ENCODE measurements at regions not wholly inside any gene's neighbourhood (a gene's known extent, or its start where the extent isn't known, plus 50 kb on each side); places are given as distances from the start of the nearest gene placed in this dataset.

DNA sequence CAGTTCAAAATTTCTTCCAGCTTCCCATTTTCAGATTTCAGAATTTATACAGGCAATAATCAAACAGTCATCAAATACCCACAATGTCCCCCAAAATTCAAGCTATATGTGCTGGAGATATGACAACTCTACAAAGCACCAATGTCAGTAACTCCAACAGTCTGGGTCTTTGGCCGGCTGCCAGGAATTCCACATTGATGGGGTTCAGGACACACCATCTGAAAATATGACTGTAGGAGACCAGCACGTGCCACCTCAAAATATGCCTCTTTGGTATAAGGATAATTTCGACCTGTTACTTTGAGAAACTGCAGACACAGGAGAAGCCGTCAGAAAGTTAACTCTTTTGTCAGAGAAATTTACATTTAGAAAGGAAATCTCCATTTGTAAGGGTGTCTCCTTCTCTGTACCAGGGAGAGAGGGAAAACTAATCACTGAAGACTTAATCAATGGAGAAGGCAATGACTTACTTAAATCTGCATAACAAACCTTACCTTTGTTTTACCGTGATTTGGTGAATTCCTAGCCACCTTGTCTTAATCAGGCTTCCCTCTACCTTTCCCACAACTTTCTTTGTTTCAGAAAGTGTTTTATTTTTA is 594.3 kb upstream of the CDH5 start:
- DNase-seq (ENCODE audit: low read depth, low spot score) = no peak

DNA sequence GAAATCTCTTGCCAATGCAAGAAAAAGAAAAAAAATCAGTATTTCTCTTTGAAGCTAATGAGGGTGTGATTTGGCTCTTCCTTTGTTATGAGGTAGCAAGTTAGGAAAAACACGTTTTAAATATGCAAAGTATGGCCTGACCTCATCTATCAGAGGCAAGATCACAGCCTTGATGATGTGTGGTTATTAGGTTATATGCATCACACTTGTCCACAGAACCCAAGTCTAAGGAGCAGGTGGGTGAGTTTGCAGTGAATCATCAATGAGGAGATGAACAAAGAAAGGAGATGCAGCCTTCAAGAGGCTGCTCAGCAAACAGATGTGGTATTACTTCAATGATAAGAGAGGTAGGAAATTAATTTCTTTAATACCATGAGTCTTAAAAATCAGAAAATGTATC is 594.8 kb upstream of the CDH5 start:
- DNase-seq (ENCODE audit: low read depth, low spot score) = no peak

DNA sequence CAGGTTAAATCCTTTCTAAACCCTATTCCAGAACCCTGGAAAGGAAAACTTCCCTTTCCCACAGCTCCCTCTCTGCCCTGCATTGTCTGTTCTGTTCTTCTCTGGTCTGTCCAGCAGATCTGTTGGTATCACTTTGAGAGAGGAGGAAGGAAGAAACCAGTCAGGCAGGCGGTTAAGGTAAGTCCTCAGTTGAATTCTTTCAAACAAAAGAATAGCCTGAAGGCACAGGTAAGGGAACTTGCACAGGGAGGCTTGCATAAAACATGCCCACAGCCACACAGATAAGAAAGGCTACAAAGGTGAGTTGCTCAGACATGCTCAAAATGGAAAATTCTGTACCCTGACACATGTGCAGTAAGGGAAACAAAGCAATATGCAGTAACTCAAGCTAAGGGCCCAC is 595.7 kb upstream of the CDH5 start:
- no peak for DNase-seq (ENCODE audit: low read depth, low spot score)

DNA sequence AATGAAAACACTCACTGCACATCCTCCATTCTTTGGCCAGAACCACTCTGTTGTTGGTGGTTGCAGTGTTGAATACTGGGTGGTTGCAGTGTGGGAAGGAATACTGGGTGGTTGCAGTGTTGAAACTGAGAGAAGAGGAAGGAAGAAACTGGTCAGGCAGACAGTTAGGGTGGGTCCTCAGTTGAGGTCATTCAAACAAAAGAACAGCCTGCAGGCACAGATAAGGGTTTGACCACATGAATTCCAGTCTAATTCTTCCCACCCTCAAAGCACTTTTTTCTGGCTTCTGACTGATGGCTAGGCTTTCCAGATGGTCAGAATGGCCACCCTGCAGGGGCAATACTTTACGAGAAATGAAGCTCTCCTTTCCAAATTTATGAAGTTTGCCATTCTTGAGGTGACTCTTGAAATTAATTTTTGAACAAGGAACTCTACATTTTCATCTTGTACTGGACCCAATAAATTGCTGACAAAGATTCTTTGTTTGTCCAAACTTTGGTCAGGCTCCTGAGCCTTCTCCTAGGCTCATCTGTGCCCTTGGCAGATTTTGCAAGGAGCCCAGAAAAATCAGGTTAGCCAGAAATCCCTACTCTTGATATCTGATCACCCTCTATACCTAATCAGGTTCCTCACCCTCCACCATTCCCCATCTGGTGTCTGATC is 596.6 kb upstream of the CDH5 start:
- no peak for DNase-seq (ENCODE audit: low read depth, low spot score)

DNA sequence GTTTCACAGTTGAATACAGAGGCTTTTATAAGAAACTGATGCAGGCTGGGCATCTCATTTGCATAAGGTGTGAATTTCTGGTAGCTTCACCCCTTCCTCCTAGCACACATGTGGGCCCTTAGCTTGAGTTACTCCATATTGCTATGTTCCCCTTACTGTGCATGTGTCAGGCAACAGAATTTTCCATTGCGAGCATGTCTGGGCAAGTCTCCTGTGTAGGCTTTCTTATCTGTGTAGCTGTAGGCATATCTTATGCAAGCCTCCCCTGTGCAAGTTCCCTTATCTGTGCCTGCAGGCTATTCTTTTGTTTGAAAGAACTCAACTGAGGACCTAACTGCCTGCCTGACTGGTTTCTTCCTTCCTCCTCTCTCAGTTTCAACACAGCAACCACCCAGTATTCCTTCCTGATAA is 597.4 kb upstream of the CDH5 start:
- DNase-seq (ENCODE audit: low read depth, low spot score) = no peak

DNA sequence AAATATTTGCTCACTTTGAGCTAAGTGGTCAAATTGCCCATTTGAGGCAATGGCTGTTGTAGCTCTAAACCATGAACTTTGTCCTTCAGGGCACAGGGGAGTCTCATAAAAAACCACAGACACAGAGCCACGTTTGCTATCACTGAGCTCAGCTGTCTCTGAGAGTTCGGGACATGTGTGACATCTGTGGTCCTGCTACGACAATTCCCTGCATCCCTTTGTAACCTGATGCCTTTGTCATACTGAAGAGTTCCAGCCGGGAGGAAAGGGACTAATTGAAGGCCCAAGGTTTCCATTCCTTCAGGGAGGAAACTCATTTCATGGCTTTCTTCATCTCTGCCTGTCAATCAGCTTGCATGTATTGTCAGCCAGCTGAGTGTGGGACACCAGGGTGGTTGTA is 599.4 kb upstream of the CDH5 start:
- DNase-seq (ENCODE audit: low read depth, low spot score) = no peak

DNA sequence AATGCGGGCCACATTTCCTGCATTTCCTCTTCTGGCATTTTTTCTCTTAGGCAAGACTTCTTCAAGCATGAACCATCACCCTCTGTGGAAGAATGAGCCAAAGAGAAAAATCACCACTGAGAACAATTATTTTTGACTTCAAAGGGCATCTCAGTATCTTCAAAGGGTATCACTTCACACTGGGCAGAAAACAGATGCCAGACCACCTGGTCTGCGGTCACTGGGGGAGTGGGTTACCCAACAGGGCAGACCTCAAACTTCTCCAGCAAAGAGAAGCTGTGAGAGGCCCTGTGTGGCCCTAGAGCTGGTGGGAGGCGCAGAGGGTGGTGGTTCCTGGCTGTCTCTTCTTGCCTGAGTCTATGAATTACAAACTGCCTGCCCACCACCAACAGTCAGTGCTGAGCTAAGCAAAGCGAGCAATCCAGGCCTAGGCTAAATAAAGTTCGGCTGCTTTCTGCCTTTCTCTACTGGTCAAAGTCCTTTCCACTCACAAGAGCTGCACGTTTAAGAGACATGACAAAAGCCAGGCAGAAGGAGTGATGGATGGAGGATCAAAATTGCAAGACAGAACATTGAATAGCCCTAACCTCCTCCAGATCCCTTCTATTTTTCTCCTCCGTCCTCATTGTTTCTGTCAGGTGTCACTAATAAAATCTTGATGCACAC is 602.7 kb upstream of the CDH5 start:
- no peak for DNase-seq (ENCODE audit: low read depth, low spot score)

DNA sequence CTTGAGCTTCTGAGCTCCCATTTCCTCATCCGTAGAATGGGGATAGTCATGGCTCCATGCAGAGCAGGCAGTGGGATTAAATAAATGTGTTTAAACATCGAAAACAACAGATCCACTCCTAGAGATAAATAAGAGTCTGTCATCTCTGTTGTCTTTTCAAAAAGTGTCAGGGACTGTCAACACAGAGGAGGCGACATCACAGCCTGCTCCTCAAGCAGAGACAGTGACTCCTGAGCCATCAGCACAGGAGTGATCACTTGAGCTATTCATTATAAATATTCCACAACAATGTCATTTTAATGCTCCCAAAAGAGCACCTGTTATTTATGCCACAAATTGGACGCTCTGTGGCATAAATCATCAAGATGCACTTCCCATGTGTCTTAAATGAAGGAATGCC is 605.6 kb upstream of the CDH5 start:
- no peak for DNase-seq (ENCODE audit: low read depth, low spot score)

DNA sequence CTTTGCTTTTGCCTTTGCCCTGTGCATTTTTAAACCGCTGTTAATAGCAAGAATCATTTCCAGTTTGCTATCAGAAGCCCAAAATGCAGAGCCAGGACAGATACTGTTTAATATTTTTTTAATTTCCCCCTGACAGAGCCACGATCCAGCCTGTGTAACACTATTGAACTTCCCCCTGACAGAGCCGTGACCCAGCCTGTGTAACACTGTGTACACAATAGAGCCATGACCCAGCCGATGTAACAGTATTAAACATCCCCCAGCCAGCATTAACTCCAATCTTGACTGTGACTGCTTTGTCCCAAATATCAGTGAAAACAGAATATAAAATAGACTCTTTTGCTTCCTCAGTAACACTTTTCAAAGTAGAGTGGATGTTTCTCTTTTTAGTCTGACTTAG is 607.9 kb upstream of the CDH5 start:
- no peak for DNase-seq (ENCODE audit: low read depth, low spot score)

DNA sequence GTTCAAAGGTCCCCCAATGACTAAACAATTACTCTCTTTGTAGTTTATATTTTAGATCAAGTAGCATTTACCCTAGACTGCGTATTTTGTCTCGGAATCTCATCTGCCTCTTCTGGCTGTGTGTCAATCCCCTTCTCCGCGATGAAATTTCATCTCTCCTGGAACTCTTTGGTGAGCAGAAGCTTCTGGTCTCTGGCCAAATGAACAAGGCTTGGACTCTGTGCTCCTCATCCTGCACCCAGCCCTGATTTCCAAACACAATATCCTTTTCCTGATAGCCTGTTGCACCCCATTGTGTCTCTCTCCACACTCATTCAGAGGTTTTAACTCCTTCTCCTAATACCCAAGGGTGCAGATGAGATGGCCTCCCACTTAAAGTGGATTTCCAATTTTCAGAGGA is 609.4 kb upstream of the CDH5 start:
- DNase-seq (ENCODE audit: low read depth, low spot score) = no peak

DNA sequence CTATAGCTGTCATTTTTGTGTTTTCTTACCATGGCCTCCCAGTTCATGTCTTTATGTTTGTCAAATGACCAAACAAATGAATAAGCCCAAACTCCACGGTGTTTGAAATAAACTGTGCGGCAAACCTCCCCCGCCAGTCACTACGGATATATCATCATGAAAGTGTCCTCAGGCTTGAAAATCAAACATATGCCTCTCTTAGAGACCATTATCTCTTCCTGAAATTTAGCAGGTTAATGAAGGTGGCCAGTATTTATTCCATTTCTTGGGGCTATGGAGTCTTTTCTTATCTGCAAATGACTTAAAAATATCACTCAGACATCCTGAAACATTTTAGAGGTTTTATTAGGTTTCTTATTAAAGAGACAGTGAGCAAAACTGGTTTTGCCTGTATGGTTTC is 610.3 kb upstream of the CDH5 start:
- DNase-seq (ENCODE audit: low read depth, low spot score) = no peak

DNA sequence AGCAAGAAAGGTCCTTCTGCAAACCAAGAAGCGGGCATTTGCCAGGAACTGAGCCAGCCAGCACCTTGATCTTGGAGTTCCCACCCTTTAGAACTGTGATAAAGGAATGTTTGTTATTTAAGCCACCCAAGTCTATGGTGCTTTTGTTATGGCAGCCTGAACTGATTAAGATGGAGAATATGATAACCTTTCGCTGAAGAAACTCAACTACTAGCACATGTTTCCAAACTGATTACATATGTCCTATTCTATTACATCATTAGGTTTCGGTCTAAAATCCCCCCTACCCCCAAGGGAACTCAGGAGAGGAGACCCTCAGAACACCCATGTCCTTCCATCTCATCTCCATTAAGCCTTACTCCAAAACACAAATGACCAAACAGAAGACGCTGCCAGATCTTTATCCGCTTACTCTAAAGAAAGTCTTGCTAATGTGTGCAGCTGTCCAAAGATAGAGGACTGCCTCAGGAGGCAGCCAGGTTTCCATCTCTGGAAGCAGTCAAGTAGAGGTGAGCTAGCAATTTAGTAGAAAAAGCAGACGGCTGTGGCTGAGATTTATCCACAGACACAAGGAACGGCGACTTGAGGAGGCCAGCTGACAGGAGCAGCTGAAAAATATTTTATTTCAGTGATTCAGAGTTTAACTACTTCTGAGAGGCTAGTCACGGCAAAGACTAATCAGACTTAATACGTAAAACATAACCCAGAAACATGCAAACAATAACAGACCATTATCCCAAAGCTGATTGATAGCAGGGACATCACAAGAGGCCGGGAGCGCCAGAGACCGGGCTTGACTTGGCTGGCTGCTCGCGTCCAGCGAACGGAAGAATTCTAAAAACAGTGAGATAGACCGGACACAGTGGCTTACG is 611.4 kb upstream of the CDH5 start:
- no peak for DNase-seq (ENCODE audit: low read depth, low spot score)

DNA sequence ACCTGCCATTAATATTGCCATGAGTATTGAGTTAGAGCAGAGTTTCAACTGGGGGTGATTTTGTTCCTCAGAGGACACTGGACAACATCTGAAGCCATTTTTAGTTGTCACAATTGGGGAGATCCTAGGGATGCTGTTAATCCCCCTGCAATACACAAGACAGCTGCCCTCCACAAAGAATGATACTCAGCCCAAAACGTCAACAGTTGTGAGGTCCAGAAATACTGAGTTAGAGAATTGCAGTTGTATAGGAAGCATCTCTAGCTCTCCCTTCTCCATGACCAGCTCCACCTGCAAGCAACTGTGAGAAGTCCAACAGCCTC is 614.0 kb upstream of the CDH5 start:
- DNase-seq (ENCODE audit: low read depth, low spot score) = no peak

DNA sequence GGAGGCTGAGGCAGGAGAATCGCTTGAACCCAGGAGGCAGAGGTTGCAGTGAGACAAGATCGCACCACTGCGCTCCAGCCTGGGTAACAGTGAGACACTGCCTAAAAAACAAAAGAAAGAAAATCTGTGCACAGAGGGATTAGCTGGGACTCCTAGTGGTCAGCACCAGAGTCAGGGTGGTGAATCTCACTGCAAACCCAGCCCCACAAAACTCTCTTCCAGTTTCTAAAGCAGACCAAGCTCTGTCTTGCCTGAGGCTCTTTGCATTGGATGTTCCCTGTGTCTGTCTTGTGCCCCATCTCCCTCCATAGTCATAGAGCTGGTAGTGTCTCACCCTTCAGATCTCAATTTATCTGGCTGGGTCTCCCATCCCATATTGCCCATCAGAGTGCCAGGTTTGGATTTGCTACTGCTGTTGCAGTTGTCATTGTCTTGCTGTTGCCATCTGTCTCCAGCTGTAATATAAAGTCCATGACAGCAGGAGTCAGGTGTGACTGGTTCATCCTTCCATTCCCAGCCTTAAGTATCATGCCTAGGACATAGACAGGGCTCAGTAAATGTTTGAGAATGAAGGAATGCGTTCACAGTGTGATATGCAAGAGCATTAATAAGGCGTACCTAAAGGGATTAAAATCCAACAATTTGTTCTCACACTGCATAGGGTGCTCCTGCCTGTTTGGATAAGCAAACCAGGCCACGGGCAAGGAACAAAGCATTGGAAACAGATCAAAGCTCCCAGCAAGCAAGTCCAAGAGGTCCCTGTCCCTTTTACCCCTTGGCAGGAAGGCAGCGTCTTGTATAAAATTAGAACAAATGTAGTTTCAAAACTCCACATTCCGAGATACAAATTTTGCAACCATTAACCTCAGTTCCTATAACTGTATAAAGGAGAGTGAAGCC is 614.6 kb upstream of the CDH5 start:
- no peak for DNase-seq (ENCODE audit: low read depth, low spot score)

DNA sequence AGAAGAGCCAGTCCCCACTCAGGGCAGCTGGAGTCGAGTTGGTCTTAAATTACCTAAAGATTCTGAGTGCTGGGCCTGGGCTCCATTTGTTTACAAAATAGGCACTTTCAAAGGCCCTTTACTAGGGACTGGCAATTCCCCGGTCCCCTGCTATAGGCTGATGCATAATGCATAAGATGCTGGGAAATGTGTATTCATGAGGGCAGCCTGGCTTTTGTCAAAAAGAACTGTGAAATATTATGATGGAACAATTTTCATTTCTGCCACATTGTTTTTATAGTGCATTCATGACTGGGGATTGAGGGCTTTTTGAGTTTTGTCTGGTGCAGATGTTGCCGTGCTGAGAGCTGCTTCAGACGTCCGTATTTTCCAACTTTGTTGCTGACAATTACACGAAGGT is 617.0 kb upstream of the CDH5 start:
- no peak for DNase-seq (ENCODE audit: low read depth, low spot score)

DNA sequence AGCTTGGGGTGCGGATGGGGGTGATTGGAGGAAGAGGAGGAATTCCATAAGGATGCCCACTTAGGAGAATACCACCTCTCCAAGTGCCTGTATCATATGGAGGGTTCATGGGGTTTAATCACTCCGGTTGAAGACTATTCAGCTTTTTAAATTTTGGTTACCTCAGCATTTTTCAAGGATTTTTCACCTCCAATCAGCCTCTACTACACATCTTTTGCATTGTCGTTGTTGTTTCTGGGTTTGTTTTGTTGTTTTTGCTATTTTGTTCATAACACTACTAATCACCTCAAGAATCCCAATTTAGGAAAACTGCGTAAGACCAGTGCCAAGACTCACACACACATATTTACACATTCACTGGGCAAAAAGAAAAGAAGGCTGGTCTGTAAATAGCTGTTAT is 619.5 kb upstream of the CDH5 start:
- no peak for DNase-seq (ENCODE audit: low read depth, low spot score)

DNA sequence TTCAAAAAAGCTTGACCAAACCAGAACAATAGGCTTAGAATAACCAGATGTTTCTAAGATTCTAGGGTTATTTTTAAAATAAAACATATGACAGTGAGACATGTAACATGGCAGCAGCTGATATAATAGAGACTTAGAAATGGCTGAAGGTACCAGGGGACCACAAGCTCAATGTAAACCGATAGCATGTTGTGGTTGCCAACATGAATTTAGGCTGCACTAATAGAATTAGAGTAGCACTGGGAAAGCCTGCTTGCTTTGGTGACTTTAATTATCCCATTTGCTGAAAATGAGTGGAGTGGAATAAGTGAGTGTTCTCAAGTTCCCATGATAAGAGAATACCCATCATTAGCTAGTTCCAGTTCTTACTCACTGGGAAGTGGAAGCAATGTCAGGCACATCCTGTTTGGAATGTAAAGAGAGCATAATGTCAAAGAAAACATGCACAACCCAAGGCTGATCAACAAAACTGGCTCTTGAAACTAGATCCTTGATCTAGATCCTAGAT is 621.2 kb upstream of the CDH5 start:
- no peak for DNase-seq (ENCODE audit: low read depth, low spot score)

DNA sequence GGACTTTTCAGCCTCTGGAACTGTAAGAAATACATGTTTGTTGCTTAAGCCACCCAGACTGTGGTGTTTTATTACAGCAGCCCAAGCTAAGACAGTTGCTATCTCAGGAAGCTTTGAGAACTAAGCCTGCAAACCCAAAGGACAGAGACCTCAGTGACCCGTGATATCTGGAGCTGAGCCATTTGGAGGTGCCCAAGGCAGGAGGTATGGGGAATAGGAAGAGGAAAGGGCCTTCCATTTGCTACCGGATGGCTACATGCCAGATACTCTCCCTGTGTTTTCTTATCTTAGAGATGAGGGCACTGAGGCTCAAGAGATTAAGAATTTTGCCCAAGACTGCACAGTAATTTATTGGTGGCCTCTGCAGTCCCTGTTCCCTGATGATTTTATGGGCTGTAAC is 622.1 kb upstream of the CDH5 start:
- no peak for DNase-seq (ENCODE audit: low read depth, low spot score)

DNA sequence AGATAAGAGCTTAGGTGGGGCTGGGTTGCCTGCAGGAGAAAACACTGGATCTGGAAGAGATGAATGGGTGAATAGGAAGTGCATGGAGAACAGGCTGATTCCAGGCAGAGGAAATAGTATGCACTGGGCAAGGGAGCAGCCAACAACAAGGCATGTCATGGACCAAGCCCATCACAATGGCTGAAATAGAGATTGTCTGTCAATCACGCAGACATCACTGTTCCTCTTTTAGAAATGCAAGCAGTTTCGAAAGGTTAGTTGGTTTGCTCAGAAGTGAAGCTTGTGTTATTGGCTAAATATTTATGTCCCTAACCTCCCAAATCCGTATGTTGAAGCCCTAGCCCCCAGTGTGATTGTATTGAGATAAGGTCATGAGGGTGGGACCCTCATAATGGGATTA is 621.7 kb upstream of the CDH11 start:
- no peak for DNase-seq (ENCODE audit: low read depth, low spot score)

DNA sequence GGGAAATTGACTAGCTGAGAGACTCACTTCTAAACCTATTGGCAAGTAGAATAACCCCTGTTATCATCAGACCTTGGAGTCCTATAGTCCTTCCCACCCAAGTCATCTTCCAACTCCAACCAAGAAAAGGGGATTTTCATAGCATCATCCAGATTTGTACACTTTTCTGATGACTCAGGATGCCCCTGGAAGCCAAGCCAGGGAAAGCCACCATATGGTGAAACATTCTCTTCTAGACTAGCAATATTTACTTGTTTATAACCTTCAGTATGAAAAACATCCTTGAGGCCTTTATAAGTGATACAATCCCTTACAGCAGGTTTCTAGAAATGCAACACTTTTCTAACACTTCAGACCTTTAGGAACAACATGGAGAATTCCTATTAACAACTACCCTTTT is 618.8 kb upstream of the CDH11 start:
- no peak for DNase-seq (ENCODE audit: low read depth, low spot score)

DNA sequence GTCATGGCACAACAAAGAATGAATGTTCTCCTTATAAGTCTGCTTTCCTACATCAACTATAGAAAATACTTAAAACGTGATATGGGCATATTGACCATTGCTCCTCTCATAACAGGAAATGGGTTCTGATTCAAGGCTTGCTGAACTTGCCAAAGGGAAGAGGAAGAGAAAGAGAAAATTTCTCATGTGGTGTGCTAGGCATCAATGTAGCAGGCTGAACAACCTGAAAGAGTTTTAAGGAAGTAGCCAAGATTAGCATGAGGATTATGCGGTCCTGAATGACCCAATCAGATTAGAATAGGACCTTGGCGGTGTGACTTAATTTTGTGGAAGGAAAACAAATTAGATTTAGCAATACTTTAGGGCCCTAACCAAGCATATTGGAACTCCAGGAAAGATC is 617.7 kb upstream of the CDH11 start:
- DNase-seq (ENCODE audit: low read depth, low spot score) = no peak
